ENCODE measurements at regions not wholly inside any gene's neighbourhood (a gene's known extent, or its start where the extent isn't known, plus 50 kb on each side); places are given as distances from the start of the nearest gene placed in this dataset.

DNA sequence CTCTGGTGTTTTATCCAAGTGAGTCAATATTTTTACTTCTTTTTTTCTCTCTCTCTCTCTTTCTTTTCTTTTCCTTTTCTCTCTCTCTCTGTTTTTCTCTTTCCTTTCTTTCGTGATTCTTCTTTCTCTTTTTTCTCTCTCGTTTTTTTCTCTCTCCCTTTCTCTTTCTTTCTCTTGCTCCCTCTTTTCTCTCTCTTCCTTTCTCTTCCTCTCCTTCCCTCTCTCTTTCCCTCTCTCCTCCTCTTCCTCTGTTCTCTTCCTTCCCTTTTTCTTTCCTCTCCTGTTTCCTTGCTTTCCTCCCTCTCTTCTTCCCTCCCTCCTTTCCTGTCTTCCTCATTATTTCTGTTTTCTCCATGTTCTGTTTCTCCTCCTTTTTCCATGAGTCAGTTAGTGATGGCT lies 641.5 kb downstream of the FGF9 start:
- TF ChIP-seq, protein P1, sequence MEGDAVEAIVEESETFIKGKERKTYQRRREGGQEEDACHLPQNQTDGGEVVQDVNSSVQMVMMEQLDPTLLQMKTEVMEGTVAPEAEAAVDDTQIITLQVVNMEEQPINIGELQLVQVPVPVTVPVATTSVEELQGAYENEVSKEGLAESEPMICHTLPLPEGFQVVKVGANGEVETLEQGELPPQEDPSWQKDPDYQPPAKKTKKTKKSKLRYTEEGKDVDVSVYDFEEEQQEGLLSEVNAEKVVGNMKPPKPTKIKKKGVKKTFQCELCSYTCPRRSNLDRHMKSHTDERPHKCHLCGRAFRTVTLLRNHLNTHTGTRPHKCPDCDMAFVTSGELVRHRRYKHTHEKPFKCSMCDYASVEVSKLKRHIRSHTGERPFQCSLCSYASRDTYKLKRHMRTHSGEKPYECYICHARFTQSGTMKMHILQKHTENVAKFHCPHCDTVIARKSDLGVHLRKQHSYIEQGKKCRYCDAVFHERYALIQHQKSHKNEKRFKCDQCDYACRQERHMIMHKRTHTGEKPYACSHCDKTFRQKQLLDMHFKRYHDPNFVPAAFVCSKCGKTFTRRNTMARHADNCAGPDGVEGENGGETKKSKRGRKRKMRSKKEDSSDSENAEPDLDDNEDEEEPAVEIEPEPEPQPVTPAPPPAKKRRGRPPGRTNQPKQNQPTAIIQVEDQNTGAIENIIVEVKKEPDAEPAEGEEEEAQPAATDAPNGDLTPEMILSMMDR (IDR thresholded peaks at IDR 0.05): no peak
- TF ChIP-seq POLR2A (IDR thresholded peaks at IDR 0.05) (no peak), EP300 (IDR thresholded peaks at IDR 0.05) (no peak), POLR2AphosphoS5 (IDR thresholded peaks at IDR 0.05) (no peak)
